IMR-90 (cell line): ENCODE measurements at regions not wholly inside any gene's neighbourhood (a gene's known extent, or its start where the extent isn't known, plus 50 kb on each side); places are given as distances from the start of the nearest gene placed in this dataset.

Experiments used
- ATAC-seq: fragments of 200-7000 bp; cut with Tn5 transposase; 2 replicates; pipeline ENCODE4 v1.9.1; 2020; ENCODE audit warnings: low read depth, mild to moderate bottlenecking, moderate library complexity
- BruUV-seq: library from RNA; stranded (reverse); fragments of 400-500 nt; replicated peaks from 2 replicates; lab custom pipeline; 2021; lab: Mats Ljungman, UMichigan
- CTCF ChIA-PET: fragments of 300-600 bp; formaldehyde crosslinking; extraction: SDS; loops from one replicate; lab custom pipeline; 2021; ENCODE audit warnings: antibody characterized with exemption; lab: Yijun Ruan, JAX
- POLR2A ChIA-PET: fragments of 300-600 bp; sonication (Branson Sonifier 250); formaldehyde crosslinking; loops from one replicate; lab custom pipeline; 2022; ENCODE audit warnings: antibody characterized with exemption; ENCODE audit not compliant: unreplicated experiment; lab: Charles Lee
- DNase-seq: peaks from one replicate; pipeline ENCODE4 v3.0.0; 2013
- H2AFZ ChIP-seq: replicated peaks from 2 replicates; pipeline ENCODE3; 2013; ENCODE audit warnings: low read length, mild to moderate bottlenecking; ENCODE audit not compliant: poor library complexity
- H2AK5ac ChIP-seq: 2 replicates; pipeline ENCODE4 v1.6.1; 2013; ENCODE audit warnings: low read depth, low read length, inconsistent platforms
- H2AK9ac ChIP-seq: replicated peaks from 2 replicates; pipeline ENCODE3; 2013; ENCODE audit warnings: mild to moderate bottlenecking, low read depth, low read length, moderate library complexity; ENCODE audit not compliant: poor library complexity
- H2BK120ac ChIP-seq: 2 replicates; pipeline ENCODE4 v1.6.1; 2013; ENCODE audit warnings: low read depth, low read length, inconsistent platforms
- H2BK15ac ChIP-seq: 3 replicates; pipeline ENCODE4 v1.6.1; 2013; ENCODE audit warnings: low read depth, low read length, inconsistent platforms
- H2BK20ac ChIP-seq: 2 replicates; pipeline ENCODE4 v1.6.1; 2013; ENCODE audit warnings: low read depth, mild to moderate bottlenecking, inconsistent platforms, low read length, moderate library complexity
- H2BK5ac ChIP-seq: 2 replicates; pipeline ENCODE4 v1.6.1; 2013; ENCODE audit warnings: mild to moderate bottlenecking, low read depth, low read length, inconsistent platforms; ENCODE audit not compliant: poor library complexity, severe bottlenecking
- H3K14ac ChIP-seq: replicated peaks from 2 replicates; pipeline ENCODE4 v1.6.1; 2013; ENCODE audit warnings: low read depth, low read length, inconsistent platforms
- H3K18ac ChIP-seq: 2 replicates; pipeline ENCODE4 v1.6.1; 2013; ENCODE audit warnings: low read depth, low read length, control low read depth
- H3K23ac ChIP-seq: 2 replicates; pipeline ENCODE4 v1.6.1; 2013; ENCODE audit warnings: low read depth, low read length, inconsistent platforms
- H3K27ac ChIP-seq: 2 replicates; pipeline ENCODE4 v1.5.1; 2013; ENCODE audit warnings: mild to moderate bottlenecking, control low read depth, low read length; ENCODE audit not compliant: insufficient read depth
- H3K27me3 ChIP-seq: 2 replicates; pipeline ENCODE4 v1.6.1; 2013; ENCODE audit warnings: low read length; ENCODE audit not compliant: control insufficient read depth, insufficient read depth
- H3K36me3 ChIP-seq: 2 replicates; pipeline ENCODE4 v1.6.1; 2013; ENCODE audit warnings: low read length, mixed read lengths; ENCODE audit not compliant: control insufficient read depth, insufficient read depth
- H3K4ac ChIP-seq: 2 replicates; pipeline ENCODE4 v1.6.1; 2013; ENCODE audit warnings: low read depth, low read length, inconsistent platforms
- H3K4me1 ChIP-seq: 2 replicates; pipeline ENCODE4 v1.6.1; 2013; ENCODE audit warnings: low read length, mixed read lengths; ENCODE audit not compliant: control insufficient read depth, insufficient read depth
- H3K4me2 ChIP-seq: 2 replicates; pipeline ENCODE4 v1.6.1; 2013; ENCODE audit warnings: low read depth, mild to moderate bottlenecking, control low read depth, low read length, moderate library complexity
- H3K4me3 ChIP-seq: 2 replicates; pipeline ENCODE4 v1.5.1; 2013; ENCODE audit warnings: low read depth, mild to moderate bottlenecking, control low read depth, low read length, moderate library complexity; ENCODE audit not compliant: insufficient read depth
- H3K56ac ChIP-seq: 2 replicates; pipeline ENCODE4 v1.6.1; 2013; ENCODE audit warnings: low read length, inconsistent platforms; ENCODE audit not compliant: insufficient read depth; ENCODE audit errors: extremely low read depth
- H3K79me1 ChIP-seq, 2 experiments: 2 replicates each; pipeline ENCODE4 v1.6.1; 2013; ENCODE audit warnings: low read length in 2 of 2, inconsistent platforms in 1 of 2, low read depth in 1 of 2
- H3K9ac ChIP-seq: 2 replicates; pipeline ENCODE4 v1.6.1; 2013; ENCODE audit warnings: low read depth, low read length, control low read depth
- H3K9me1 ChIP-seq: 2 replicates; pipeline ENCODE4 v1.6.1; 2013; ENCODE audit warnings: low read length, inconsistent platforms; ENCODE audit not compliant: insufficient read depth
- H3K9me3 ChIP-seq: 2 replicates; pipeline ENCODE4 v1.6.1; 2013; ENCODE audit warnings: low read length; ENCODE audit not compliant: control insufficient read depth, insufficient read depth
- H4K20me1 ChIP-seq: 2 replicates; pipeline ENCODE4 v1.6.1; 2013; ENCODE audit warnings: low read length, inconsistent platforms; ENCODE audit not compliant: insufficient read depth
- H4K5ac ChIP-seq: 2 replicates; pipeline ENCODE4 v1.6.1; 2013; ENCODE audit warnings: mild to moderate bottlenecking, low read depth, low read length, control low read depth
- H4K8ac ChIP-seq, 2 experiments: 2 replicates each; pipeline ENCODE4 v1.6.1; 2013; ENCODE audit warnings: low read depth in 2 of 2, low read length in 2 of 2, control low read depth in 1 of 2, inconsistent platforms in 1 of 2
- H4K91ac ChIP-seq: 2 replicates; pipeline ENCODE4 v1.6.1; 2013; ENCODE audit warnings: low read depth, low read length, inconsistent platforms; ENCODE audit not compliant: insufficient read depth
- BHLHE40 ChIP-seq: fragments of 150-350 bp; IDR thresholded peaks from 2 replicates; pipeline ENCODE4 v1.6.1; 2016; ENCODE audit warnings: mild to moderate bottlenecking, low read depth, low read length
- CEBPB ChIP-seq: IDR thresholded peaks from 2 replicates; pipeline ENCODE4 v1.6.1; 2012; ENCODE audit warnings: low read depth, low read length, improper control_type of control experiment
- CHD1 ChIP-seq: IDR thresholded peaks from 2 replicates; pipeline ENCODE4 v1.6.1; 2012; ENCODE audit warnings: low read depth, low read length, improper control_type of control experiment
- NFE2L2 ChIP-seq: fragments of 150-350 bp; IDR thresholded peaks from 2 replicates; pipeline ENCODE4 v1.6.1; 2016; ENCODE audit warnings: low read depth, mild to moderate bottlenecking, low read length
- RAD21 ChIP-seq: IDR thresholded peaks from 2 replicates; pipeline ENCODE4 v1.6.1; 2012; ENCODE audit warnings: low read length, improper control_type of control experiment
- RCOR1 ChIP-seq: IDR thresholded peaks from 2 replicates; pipeline ENCODE4 v1.6.1; 2012; ENCODE audit warnings: mild to moderate bottlenecking, low read length, improper control_type of control experiment; ENCODE audit not compliant: insufficient replicate concordance
- RFX5 ChIP-seq: IDR thresholded peaks from 2 replicates; pipeline ENCODE4 v1.8.0; 2012; ENCODE audit warnings: low read depth, mild to moderate bottlenecking, low read length, moderate library complexity
- SMC3 ChIP-seq: fragments of 150-350 bp; IDR thresholded peaks from 2 replicates; pipeline ENCODE4 v1.6.1; 2016; ENCODE audit warnings: low read depth, mild to moderate bottlenecking, antibody characterized with exemption, low read length, moderate library complexity
- WGBS, 2 experiments: methylation state at CpG; one replicate each; pipeline versions ENCODE4 v1.1.5 to v1.1.7; 2013; ENCODE audit warnings: missing lambda C conversion rate in 2 of 2; ENCODE audit not compliant: insufficient read length in 1 of 2; ENCODE audit errors: extremely low coverage in 2 of 2; 5-methylcytosine and 5-hydroxymethylcytosine counted together
- dilution Hi-C: fragments of 300-500 bp; cut with HindIII; formaldehyde crosslinking; loops from one replicate; pipeline ENCODE4 v1.14.3; 2018; ENCODE audit warnings: low sequenced_read_pairs; ENCODE audit not compliant: unreplicated experiment
- in situ Hi-C: fragments of 300-500 bp; cut with MboI; formaldehyde crosslinking; loops from 3 replicates; pipeline ENCODE4 v1.14.3; 2019; ENCODE audit warnings: low sequenced_read_pairs, inconsistent platforms, mixed read lengths
- intact Hi-C: fragments of 100-400 bp; cut with micrococcal nuclease; formaldehyde crosslinking; loops from 2 replicates; pipeline ENCODE4 v1.10.0; 2022
- TF ChIP-seq, protein P1 (sequence below): fragments of 150-350 bp; IDR thresholded peaks from 2 replicates; pipeline ENCODE4 v1.6.1; 2017; ENCODE audit warnings: mild to moderate bottlenecking, antibody characterized with exemption, low read length, low read depth
- TF ChIP-seq, protein P2 (sequence below): fragments of 150-350 bp; IDR thresholded peaks from 2 replicates; pipeline ENCODE4 v1.6.1; 2016; ENCODE audit warnings: low read depth, mild to moderate bottlenecking, low read length, moderate library complexity, borderline replicate concordance

DNA sequence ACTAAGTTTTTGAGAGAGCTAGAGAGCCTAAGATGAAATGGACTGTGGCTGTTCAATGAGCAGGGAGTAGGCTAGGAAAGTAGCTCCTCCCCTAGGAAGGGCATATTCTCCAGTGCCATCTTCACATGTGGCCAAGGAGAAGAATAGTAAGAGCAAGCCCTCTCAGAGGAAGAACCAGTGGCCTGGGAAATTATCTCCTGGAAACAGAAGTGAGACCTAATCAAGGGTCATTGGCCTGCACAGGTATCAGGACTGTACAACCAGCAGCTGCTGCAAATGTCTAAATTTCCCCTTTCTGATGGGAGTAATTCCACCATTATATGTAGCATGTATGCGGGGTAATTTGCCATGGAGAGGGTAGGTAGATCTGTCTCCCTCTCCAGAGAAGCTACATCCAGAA lies 334.8 kb upstream of the RASGEF1B start:
- Histone ChIP-seq H3K27ac (no peak overlapping the region), H3K4me2 (no peak overlapping the region), H2BK5ac (no peak overlapping the region), H3K56ac (no peak overlapping the region), H3K4ac (no peak overlapping the region), H2BK15ac (no peak overlapping the region), H4K91ac (no peak overlapping the region), H2AK9ac (no peak overlapping the region), H2AFZ (no peak overlapping the region), H3K9ac (no peak overlapping the region), H4K8ac (no peak overlapping the region), H3K9me1 (no peaks in the 10 kb centered on the region), H3K4me1 (no peaks in the 10 kb centered on the region), H2BK120ac (no peak overlapping the region), H3K18ac (no peak overlapping the region), H2BK20ac (no peak overlapping the region), H2AK5ac (no peak overlapping the region), H4K5ac (no peak overlapping the region), H3K23ac (no peak overlapping the region), H3K4me3 (no peak overlapping the region), H3K79me1 (no peaks in the 10 kb centered on the region), H3K14ac (no peak overlapping the region), H4K20me1 (no peaks in the 10 kb centered on the region), H3K9me3 (no peaks in the 10 kb centered on the region), H3K36me3 (no peaks in the 10 kb centered on the region), H3K27me3 (no peaks in the 10 kb centered on the region)
- ChIA-PET POLR2A (no interaction called here), CTCF (no interaction called here)
- DNase-seq (no peak), ATAC-seq (no peak)
- no TSS peak for BruUV-seq
- dilution Hi-C loops, result no loop called here
- WGBS, 2 experiments, result no CpG with 5 or more reads among the region's 1 CpG
- TF ChIP-seq, protein P1, sequence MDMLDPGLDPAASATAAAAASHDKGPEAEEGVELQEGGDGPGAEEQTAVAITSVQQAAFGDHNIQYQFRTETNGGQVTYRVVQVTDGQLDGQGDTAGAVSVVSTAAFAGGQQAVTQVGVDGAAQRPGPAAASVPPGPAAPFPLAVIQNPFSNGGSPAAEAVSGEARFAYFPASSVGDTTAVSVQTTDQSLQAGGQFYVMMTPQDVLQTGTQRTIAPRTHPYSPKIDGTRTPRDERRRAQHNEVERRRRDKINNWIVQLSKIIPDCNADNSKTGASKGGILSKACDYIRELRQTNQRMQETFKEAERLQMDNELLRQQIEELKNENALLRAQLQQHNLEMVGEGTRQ, result no peak
- TF ChIP-seq CEBPB, result no peak
- TF ChIP-seq RFX5, result no peak
- no peak for TF ChIP-seq RCOR1
- no peak for TF ChIP-seq NFE2L2
- no peak for TF ChIP-seq BHLHE40
- TF ChIP-seq SMC3, result no peak
- TF ChIP-seq RAD21, result no peak
- TF ChIP-seq, protein P2, sequence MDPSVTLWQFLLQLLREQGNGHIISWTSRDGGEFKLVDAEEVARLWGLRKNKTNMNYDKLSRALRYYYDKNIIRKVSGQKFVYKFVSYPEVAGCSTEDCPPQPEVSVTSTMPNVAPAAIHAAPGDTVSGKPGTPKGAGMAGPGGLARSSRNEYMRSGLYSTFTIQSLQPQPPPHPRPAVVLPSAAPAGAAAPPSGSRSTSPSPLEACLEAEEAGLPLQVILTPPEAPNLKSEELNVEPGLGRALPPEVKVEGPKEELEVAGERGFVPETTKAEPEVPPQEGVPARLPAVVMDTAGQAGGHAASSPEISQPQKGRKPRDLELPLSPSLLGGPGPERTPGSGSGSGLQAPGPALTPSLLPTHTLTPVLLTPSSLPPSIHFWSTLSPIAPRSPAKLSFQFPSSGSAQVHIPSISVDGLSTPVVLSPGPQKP, result no peak
- no peak for TF ChIP-seq CHD1
- intact Hi-C loops, result no loop called here
- in situ Hi-C loops, result no loop called here
